Endodermal cell (in vitro differentiated cells): ENCODE measurements at regions not wholly inside any gene's neighbourhood (a gene's known extent, or its start where the extent isn't known, plus 50 kb on each side); places are given as distances from the start of the nearest gene placed in this dataset.

Source experiments
- DNase-seq: peaks from one replicate; pipeline ENCODE4 v3.0.0-alpha.2; 2017
- H3K27ac ChIP-seq: 2 replicates; pipeline ENCODE4 v1.5.1; 2013; ENCODE audit warnings: mild to moderate bottlenecking, low read depth, low read length, moderate library complexity
- H3K27me3 ChIP-seq: 2 replicates; pipeline ENCODE4 v1.6.1; 2013; ENCODE audit warnings: mild to moderate bottlenecking, low read length, moderate library complexity; ENCODE audit not compliant: insufficient read depth, control insufficient read depth, poor library complexity, severe bottlenecking
- H3K36me3 ChIP-seq: 2 replicates; pipeline ENCODE4 v1.7.0; 2013; ENCODE audit warnings: mild to moderate bottlenecking, low read length, moderate library complexity; ENCODE audit not compliant: control insufficient read depth, insufficient read depth
- H3K4me1 ChIP-seq: one replicate; pipeline ENCODE4 v1.7.0; 2013; ENCODE audit warnings: low read length; ENCODE audit not compliant: control insufficient read depth, insufficient read depth
- H3K4me3 ChIP-seq: 2 replicates; pipeline ENCODE4 v1.5.1; 2013; ENCODE audit warnings: mild to moderate bottlenecking, low read length, moderate library complexity
- H3K9ac ChIP-seq: 2 replicates; pipeline ENCODE4 v1.6.1; 2013; ENCODE audit warnings: mild to moderate bottlenecking, low read length, moderate library complexity; ENCODE audit not compliant: poor library complexity, severe bottlenecking; ENCODE audit errors: extremely low read depth
- H3K9me3 ChIP-seq: 2 replicates; pipeline ENCODE4 v1.6.1; 2013; ENCODE audit warnings: mild to moderate bottlenecking, low read length, moderate library complexity; ENCODE audit not compliant: control insufficient read depth
- H3K27ac Mint-ChIP-seq: 2 replicates; pipeline ENCODE4 v1.8.0; 2020; ENCODE audit warnings: mixed read lengths
- H3K27me3 Mint-ChIP-seq: 2 replicates; pipeline ENCODE4 v1.8.0; 2021; ENCODE audit warnings: mild to moderate bottlenecking, mixed read lengths; ENCODE audit not compliant: insufficient read depth
- H3K36me3 Mint-ChIP-seq: 2 replicates; pipeline ENCODE4 v1.8.0; 2020; ENCODE audit warnings: low read depth, mixed read lengths
- H3K4me1 Mint-ChIP-seq: 2 replicates; pipeline ENCODE4 v1.8.0; 2020; ENCODE audit warnings: mixed read lengths
- H3K4me3 Mint-ChIP-seq: 2 replicates; pipeline ENCODE4 v1.8.0; 2020; ENCODE audit warnings: mild to moderate bottlenecking, moderate library complexity, mixed read lengths
- H3K9me3 Mint-ChIP-seq: 2 replicates; pipeline ENCODE4 v1.8.0; 2020; ENCODE audit warnings: mild to moderate bottlenecking, mixed read lengths
- WGBS, 2 experiments: methylation state at CpG; one replicate each; pipeline versions ENCODE4 v1.1.5 to v1.1.7; 2013; ENCODE audit warnings: missing lambda C conversion rate in 2 of 2, mixed read lengths in 1 of 2; ENCODE audit not compliant: insufficient coverage in 1 of 2, insufficient read length in 1 of 2; 5-methylcytosine and 5-hydroxymethylcytosine counted together
- TF ChIP-seq, protein P1 (sequence below): fragments of 200-600 bp; sonication (generic); conservative IDR thresholded peaks from 2 replicates; pipeline ENCODE4 v1.5.0; 2021; ENCODE audit warnings: antibody characterized with exemption, mild to moderate bottlenecking

DNA sequence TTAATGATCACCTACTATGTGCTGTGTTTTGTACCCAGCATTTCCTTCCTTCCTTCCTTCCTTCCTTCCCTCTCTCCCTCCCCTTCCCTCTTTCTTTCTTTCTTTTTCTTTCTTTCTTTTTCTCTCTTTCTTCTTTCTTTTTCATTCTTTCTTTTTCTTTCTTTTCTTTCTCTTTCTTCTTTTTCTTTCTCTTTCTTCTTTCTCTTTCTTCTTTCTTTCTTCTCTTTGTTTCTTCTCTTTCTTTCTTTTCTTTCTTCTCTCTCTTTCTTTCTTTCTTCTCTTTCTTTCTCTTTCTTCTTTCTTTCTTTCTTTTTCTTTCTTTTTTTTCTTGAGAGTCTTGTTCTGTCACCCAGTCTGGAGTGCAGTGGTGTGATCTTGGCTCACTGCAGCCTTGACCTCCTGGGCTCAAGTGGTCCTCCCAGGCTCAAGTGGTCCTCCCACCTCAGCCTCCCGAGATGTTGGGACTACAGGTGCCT, 165.7 kb upstream of the MVB12B start:
- peaks cover 11% of the 10 kb centered on the region for H3K27me3 Mint-ChIP-seq
- no peaks in the 10 kb centered on the region for H3K27me3 ChIP-seq
- H3K9me3 Mint-ChIP-seq: no peaks in the 10 kb centered on the region
- H3K4me1 ChIP-seq: no peaks in the 10 kb centered on the region
- H3K4me3 Mint-ChIP-seq: no peak overlapping the region
- H3K27ac Mint-ChIP-seq: no peak overlapping the region
- DNase-seq: no peak
- H3K4me1 Mint-ChIP-seq: peaks cover 11% of the 10 kb centered on the region
- WGBS, 2 experiments: 96 to 100% methylated on average over 1 of the region's 1 CpG
- TF ChIP-seq, protein P1, sequence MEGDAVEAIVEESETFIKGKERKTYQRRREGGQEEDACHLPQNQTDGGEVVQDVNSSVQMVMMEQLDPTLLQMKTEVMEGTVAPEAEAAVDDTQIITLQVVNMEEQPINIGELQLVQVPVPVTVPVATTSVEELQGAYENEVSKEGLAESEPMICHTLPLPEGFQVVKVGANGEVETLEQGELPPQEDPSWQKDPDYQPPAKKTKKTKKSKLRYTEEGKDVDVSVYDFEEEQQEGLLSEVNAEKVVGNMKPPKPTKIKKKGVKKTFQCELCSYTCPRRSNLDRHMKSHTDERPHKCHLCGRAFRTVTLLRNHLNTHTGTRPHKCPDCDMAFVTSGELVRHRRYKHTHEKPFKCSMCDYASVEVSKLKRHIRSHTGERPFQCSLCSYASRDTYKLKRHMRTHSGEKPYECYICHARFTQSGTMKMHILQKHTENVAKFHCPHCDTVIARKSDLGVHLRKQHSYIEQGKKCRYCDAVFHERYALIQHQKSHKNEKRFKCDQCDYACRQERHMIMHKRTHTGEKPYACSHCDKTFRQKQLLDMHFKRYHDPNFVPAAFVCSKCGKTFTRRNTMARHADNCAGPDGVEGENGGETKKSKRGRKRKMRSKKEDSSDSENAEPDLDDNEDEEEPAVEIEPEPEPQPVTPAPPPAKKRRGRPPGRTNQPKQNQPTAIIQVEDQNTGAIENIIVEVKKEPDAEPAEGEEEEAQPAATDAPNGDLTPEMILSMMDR: no peak
- no peaks in the 10 kb centered on the region for H3K36me3 ChIP-seq
- H3K9ac ChIP-seq: no peak overlapping the region
- no peaks in the 10 kb centered on the region for H3K9me3 ChIP-seq
- no peaks in the 10 kb centered on the region for H3K36me3 Mint-ChIP-seq
- no peak overlapping the region for H3K4me3 ChIP-seq
- H3K27ac ChIP-seq: no peak overlapping the region

DNA sequence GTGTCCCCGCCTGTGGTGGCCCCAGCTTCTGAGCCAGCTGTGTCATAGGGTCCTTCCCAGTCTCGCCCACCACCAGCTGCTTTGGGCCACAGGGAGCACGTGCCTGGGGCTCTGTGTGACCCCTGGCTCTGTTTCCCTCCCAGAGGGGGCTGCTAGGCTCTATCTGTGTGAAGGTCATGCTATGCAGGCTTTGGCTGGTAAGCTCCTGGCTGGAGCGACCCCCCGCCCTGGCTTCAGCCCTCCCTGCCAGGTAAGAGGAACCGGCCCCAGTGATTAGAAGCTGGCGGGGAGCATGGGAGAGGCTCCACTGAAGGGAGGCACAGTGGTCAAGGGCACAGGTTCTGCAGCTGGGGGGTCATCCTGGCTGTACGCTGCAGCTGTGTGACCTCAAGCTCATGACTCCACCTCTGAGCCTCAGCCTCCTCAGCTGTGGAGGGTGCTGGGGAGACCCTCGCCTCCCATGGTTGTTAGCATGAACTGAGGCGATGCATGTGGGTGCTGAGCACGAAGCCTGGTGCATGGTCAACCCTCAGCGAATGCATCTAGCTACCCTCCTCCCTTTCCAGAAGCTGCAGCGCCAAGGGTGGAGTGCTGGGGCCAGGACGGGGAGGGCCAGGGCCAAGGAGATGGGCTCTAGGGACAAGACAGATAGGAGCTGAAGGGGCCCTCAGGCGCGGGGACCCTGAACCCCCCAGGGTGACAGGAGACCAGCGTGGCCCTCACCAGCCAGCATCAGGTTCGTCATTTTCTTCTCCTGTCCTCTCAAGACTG, 163.8 kb upstream of the MVB12B start:
- no peaks in the 10 kb centered on the region for H3K4me1 ChIP-seq
- Mint-ChIP-seq H3K27me3 (peaks cover 7% of the 10 kb centered on the region), H3K36me3 (no peaks in the 10 kb centered on the region), H3K9me3 (no peaks in the 10 kb centered on the region), H3K4me1 (peaks cover 3% of the 10 kb centered on the region), H3K4me3 (no peak overlapping the region), H3K27ac (no peak overlapping the region)
- H3K9ac ChIP-seq: no peak overlapping the region
- TF ChIP-seq, protein P1: no peak
- H3K4me3 ChIP-seq: no peak overlapping the region
- no peaks in the 10 kb centered on the region for H3K27me3 ChIP-seq
- H3K36me3 ChIP-seq: no peaks in the 10 kb centered on the region
- H3K27ac ChIP-seq: no peak overlapping the region
- H3K9me3 ChIP-seq: no peaks in the 10 kb centered on the region
- WGBS, 2 experiments: 90 to 92% methylated on average over 7 to 18 of the region's 18 CpGs
- no peak for DNase-seq

DNA sequence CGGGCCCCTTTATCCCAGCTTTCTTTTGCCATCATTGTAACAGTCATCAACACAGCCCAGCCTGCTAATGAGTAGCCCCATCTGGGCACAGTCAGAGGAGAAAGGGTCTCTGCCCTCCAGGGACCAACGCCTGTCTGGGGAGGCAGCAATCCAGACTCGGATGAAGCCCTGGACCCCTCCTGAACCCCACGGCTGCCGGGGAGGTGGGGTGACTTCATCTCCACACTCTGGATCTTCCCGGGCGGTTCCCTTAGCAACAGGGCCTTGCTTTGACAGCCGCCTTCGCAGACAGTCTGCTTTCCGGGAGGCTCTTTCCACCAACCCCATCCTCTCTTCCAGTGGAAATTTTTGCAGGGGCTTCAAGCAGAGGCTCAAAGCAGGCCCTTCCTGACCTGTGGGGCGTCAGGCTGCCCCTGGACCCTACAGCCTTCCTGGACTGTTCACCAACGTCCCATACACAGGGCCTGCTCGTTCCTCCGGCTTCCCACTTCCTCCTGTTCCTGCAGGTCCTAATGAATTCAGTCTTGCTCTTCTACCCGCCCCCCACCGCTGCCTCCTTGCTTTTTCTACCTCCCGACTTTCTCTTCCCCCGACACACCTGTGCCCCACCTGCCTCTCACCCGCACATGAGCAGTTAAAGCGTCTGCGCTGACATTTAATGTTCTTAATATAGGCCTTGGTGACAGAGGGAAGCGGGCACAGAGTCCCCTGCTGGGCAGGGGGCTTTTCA, 161.7 kb upstream of the MVB12B start:
- Mint-ChIP-seq H3K9me3 (no peaks in the 10 kb centered on the region), H3K27ac (no peak overlapping the region), H3K4me3 (no peak overlapping the region), H3K4me1 (no peaks in the 10 kb centered on the region), H3K36me3 (no peaks in the 10 kb centered on the region), H3K27me3 (peaks cover 9% of the 10 kb centered on the region)
- 85 to 89% methylated on average over 11 to 22 of the region's 22 CpGs for WGBS, 2 experiments
- H3K36me3 ChIP-seq: no peaks in the 10 kb centered on the region
- H3K9me3 ChIP-seq: no peaks in the 10 kb centered on the region
- H3K9ac ChIP-seq: no peak overlapping the region
- no peak for DNase-seq
- H3K27ac ChIP-seq: no peak overlapping the region
- no peak overlapping the region for H3K4me3 ChIP-seq
- no peaks in the 10 kb centered on the region for H3K27me3 ChIP-seq
- H3K4me1 ChIP-seq: no peaks in the 10 kb centered on the region
- TF ChIP-seq, protein P1: no peak
